ENCODE measurements at regions not wholly inside any gene's neighbourhood (a gene's known extent, or its start where the extent isn't known, plus 50 kb on each side); places are given as distances from the start of the nearest gene placed in this dataset.

GRCh38 chr21:20627594-20627993 is 370.6 kb upstream of the NCAM2 start:
- ChIA-PET POLR2A (no interaction called here), CTCF (no interaction called here)
- DNase-seq (ENCODE audit: low read depth, low spot score): no peak
- H3K27ac ChIP-seq (ENCODE audit: insufficient read depth, low read depth, low read length): no peak overlapping the region
- H3K27me3 ChIP-seq (ENCODE audit: control insufficient read depth in 2 of 2, insufficient read depth in 2 of 2, low read length in 2 of 2): no peaks in the 10 kb centered on the region
- no peaks in the 10 kb centered on the region for H3K79me2 ChIP-seq (ENCODE audit: control insufficient read depth, insufficient read depth, low read length)
- no peaks in the 10 kb centered on the region for H4K20me1 ChIP-seq (replicated peaks; ENCODE audit: control insufficient read depth, extremely low read depth, insufficient read depth, low read length)
- FAIRE-seq: no peak
- intact Hi-C loops (cut with micrococcal nuclease) (no loop called here), dilution Hi-C loops (cut with MboI; ENCODE audit: extremely low pct_ligation_motif_present, low sequenced_read_pairs) (no loop called here)
- H3K9ac ChIP-seq (replicated peaks; ENCODE audit: extremely low read depth, insufficient read depth, low read length): no peak overlapping the region
- H3K9me1 ChIP-seq (replicated peaks; ENCODE audit: control insufficient read depth, extremely low read depth, insufficient read depth, low read length): no peaks in the 10 kb centered on the region
- H3K9me3 ChIP-seq (replicated peaks; ENCODE audit: control insufficient read depth, insufficient read depth, low read length): peaks cover 2% of the 10 kb centered on the region
- no peak overlapping the region for H2AFZ ChIP-seq (ENCODE audit: low read depth, low read length)
- H3K4me1 ChIP-seq (ENCODE audit: control insufficient read depth, extremely low read depth, insufficient read depth, low read length): no peaks in the 10 kb centered on the region
- no TSS peak for BruUV-seq (replicated peaks)
- H3K4me3 ChIP-seq (replicated peaks in 1 of 3; ENCODE audit: insufficient read depth in 1 of 3, low read depth in 1 of 3, low read length in 3 of 3): no peak overlapping the region
- TF ChIP-seq MYC (IDR thresholded peaks at IDR 0.05; ENCODE audit: low read depth, low read length) (no peak), JUN (IDR thresholded peaks at IDR 0.05; ENCODE audit: borderline replicate concordance, insufficient read depth, insufficient read length, low read depth) (no peak), POLR2A (IDR thresholded peaks at IDR 0.05; ENCODE audit: low read depth, low read length) (no peak), FOS (IDR thresholded peaks at IDR 0.05; ENCODE audit: borderline replicate concordance, insufficient read depth, low read length) (no peak), CTCF (IDR thresholded peaks at IDR 0.05; ENCODE audit: extremely low read depth in 1 of 2, insufficient read depth in 1 of 2, low read depth in 1 of 2, low read length in 2 of 2) (no peak), MAX (IDR thresholded peaks at IDR 0.05; ENCODE audit: insufficient read depth, insufficient read length) (no peak), GATA2 (IDR thresholded peaks at IDR 0.05; ENCODE audit: insufficient read depth, insufficient read length, low read depth, low read length) (no peak), POLR2AphosphoS5 (IDR thresholded peaks at IDR 0.05; ENCODE audit: insufficient read depth, low read depth, low read length) (no peak), EZH2 (IDR thresholded peaks at IDR 0.05; ENCODE audit: borderline replicate concordance, low read depth, low read length, severe bottlenecking) (no peak)
- no peak overlapping the region for H3K4me2 ChIP-seq (ENCODE audit: insufficient read depth, low read length)
- H3K36me3 ChIP-seq (ENCODE audit: control insufficient read depth in 2 of 2, extremely low read depth in 1 of 2, insufficient read depth in 2 of 2, low read length in 2 of 2): no peaks in the 10 kb centered on the region

All from endothelial cell of umbilical vein (primary cell).